ENCODE measurements at regions not wholly inside any gene's neighbourhood (a gene's known extent, or its start where the extent isn't known, plus 50 kb on each side); places are given as distances from the start of the nearest gene placed in this dataset.

- no peak for TF ChIP-seq CTCF (IDR thresholded peaks at IDR 0.05; ENCODE audit: extremely low read depth in 1 of 2, insufficient read depth in 1 of 2, low read depth in 1 of 2, low read length in 2 of 2)
- no peak for TF ChIP-seq MYC (IDR thresholded peaks at IDR 0.05; ENCODE audit: low read depth, low read length)
- TF ChIP-seq POLR2A (IDR thresholded peaks at IDR 0.05; ENCODE audit: low read depth, low read length): no peak
- no peak for TF ChIP-seq POLR2AphosphoS5 (IDR thresholded peaks at IDR 0.05; ENCODE audit: insufficient read depth, low read depth, low read length)
- TF ChIP-seq EZH2 (IDR thresholded peaks at IDR 0.05; ENCODE audit: borderline replicate concordance, low read depth, low read length, severe bottlenecking): no peak
- no peak for TF ChIP-seq GATA2 (IDR thresholded peaks at IDR 0.05; ENCODE audit: insufficient read depth, insufficient read length, low read depth, low read length)
- TF ChIP-seq FOS (IDR thresholded peaks at IDR 0.05; ENCODE audit: borderline replicate concordance, insufficient read depth, low read length): no peak
Measured at GRCh38 chr12:46914336-46914735, 88.5 kb upstream of the SLC38A4 start.

Measured in endothelial cell of umbilical vein (primary cell).